GM21515 (cell line): ENCODE measurements at regions not wholly inside any gene's neighbourhood (a gene's known extent, or its start where the extent isn't known, plus 50 kb on each side); places are given as distances from the start of the nearest gene placed in this dataset.

Experiments
- ATAC-seq: cut with Tn5 transposase; IDR thresholded peaks from one replicate; pipeline ENCODE4 v1.9.1; 2021; ENCODE audit not compliant: unreplicated experiment

DNA sequence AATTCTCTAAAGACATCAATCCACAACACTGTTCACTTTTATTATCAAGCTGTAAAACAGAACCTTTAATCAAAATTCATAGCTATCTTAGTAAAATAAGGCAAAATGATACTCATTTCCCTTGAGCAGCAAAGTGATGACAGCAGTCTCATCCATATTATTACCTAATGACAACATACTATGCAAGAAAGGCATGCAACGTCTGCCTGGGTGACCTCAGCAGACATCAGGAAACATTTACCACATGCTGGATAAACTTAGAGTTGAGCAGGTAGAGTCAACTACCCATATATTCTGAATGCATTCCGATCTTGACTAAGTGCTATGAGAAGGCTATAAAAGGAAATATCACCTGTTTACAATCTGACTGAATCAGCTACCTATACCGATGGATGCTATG, 145.1 kb downstream of the SIPA1L2 start:
- no peak for ATAC-seq

- no peak for ATAC-seq
Measured at GRCh38 chr1:232483826-232484225, 146.1 kb downstream of the SIPA1L2 start.

GRCh38 chr1:232481091-232481490, 148.8 kb downstream of the SIPA1L2 start:
- no peak for ATAC-seq

DNA sequence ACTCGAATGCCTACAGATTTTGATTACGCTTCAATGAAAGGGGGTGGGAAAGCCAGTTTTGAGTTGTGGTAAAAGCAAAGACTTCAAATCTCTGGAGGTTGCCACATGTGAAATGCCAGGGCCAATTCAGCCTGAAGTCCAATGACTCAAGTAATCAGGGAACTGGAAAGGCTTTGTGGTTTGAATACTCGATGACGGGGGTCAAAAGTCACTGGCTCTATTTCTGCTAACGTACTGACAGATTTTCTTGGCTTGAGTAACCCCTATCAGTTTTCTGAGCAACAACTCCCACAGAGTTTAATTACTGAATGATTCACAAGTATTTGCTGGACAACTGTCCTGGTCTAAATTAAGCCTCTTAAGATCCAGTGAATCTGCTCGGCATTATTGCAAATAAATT, 152.2 kb downstream of the SIPA1L2 start:
- ATAC-seq = no peak

DNA sequence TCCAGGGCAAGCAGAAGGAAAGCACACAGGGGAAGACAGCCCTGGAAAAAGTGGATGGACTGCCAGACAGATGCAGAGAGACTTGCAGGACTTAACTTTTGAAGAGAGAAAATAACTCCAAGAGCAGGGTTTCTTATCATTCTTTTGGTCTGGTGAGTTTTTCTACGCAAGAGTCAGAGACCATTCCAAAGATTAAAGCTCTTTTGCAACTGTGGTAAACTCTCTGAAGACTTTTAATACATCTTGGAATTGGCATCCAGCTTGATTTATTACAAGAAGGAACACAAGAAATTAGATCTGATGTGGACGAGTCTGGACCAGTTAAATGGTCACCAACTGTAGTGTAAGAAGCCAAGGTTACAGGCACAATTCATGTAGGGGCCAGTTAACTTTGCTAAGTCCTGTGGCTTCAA, 153.4 kb downstream of the SIPA1L2 start:
- no peak for ATAC-seq

DNA sequence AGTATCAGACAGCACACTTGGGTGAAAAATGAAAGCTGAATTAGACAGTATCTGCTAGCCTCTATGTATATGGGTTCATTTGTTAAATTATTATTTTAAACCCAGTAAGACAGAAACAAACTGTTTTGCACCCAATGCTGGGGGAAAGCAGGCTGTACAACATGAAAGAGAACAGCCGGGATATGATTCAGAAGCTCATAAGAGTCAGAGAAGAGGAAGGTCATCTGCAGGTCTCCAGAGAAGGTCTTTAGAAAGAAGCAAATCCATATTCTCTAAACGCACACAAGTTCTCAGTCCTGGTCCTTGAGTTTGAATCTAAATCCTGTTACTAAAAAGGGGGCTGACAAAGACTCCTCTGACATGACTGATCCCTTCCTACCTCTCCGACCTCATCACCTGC, 155.1 kb downstream of the SIPA1L2 start:
- no peak for ATAC-seq

DNA sequence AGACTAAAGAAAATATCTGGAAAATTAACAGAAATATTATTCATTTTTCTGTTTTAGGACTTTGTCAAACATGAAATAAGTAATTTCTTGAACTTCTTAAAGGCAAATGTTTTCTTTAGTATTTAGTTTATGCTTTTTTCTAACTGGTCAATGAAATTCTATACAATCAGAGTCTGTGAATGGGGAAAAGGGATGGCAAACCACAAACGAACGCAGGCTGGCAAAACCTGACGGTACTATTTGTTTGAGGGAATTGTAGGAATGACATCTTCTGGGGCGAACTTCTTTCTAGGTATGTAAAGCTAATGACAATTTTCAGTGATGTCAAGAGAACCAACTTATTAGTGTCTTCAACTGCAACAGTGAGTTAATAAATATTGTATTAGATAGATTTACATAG, 156.0 kb downstream of the SIPA1L2 start:
- ATAC-seq = no peak

GRCh38 chr1:232473324-232473723, 156.6 kb downstream of the SIPA1L2 start:
- ATAC-seq = no peak

DNA sequence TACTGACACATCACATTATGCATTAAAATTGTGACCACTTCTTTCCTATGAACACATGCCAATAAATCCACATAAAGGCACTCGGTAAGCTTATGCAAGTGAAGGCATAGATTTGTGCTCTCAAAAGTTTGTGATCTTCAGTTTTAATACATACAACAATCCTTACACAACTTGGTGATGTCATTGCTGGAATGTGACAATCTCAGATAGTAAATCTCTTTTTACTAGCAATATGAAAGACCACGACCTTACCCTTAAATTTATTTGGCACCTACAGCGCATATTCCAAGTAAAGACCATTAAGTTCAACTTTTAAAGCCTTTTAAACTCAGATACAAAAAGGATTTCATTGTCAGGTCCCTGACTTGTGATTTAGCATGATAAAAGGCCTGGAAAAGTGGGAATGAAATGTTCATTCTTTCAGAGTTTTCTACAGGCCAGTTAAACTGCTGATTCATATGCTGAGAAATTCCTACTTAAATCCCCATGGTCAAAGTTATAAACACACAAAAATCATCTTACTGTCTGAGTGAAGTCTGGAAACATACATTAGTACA, 157.4 kb downstream of the SIPA1L2 start:
- ATAC-seq = no peak

DNA sequence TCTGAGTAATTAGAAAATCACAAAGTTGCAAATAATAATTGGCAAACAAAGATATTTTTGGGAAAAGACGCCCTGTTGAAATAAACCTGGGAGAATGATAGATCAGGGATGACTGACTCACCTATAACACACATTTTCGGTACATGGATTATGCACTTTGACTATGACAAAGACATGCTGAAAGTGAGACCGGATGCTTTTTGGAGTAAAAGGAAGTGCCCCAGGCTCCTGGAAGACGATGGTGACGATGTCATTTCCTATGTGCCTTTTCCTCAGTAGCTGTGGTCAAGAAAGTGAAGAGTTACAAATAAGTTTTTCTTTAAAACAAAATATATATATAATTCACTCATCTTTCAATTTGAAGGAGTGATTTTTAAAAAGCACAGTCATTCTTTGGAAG, 158.7 kb downstream of the SIPA1L2 start:
- ATAC-seq = no peak

GRCh38 chr1:232470711-232471110, 159.2 kb downstream of the SIPA1L2 start:
- no peak for ATAC-seq

DNA sequence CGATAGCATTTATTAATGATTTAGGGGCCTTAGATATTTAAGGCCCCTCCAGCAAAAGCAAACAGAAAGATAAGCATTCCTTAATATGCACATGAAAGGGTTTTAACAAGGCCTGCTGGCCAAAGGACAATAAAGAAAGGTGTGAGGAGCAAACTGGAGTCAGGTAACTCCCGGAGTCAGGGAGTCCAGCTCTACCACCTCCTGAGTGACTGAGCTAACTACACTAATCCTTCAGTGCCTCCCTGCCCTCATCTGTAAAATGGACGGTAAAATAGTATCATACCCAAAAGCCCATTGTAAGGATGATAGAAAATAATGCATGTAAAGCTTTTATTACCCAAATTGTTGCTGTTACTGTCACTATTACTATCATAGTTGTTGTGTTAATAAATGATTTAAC, 161.7 kb downstream of the SIPA1L2 start:
- no peak for ATAC-seq

GRCh38 chr1:232467073-232467760, 162.7 kb downstream of the SIPA1L2 start:
- no peak for ATAC-seq

GRCh38 chr1:232464325-232464724, 165.6 kb downstream of the SIPA1L2 start:
- ATAC-seq = no peak

- ATAC-seq = no peak
Measured at GRCh38 chr1:232463225-232463624, 166.7 kb downstream of the SIPA1L2 start.

- no peak for ATAC-seq
Measured at GRCh38 chr1:232462213-232462612, 167.7 kb downstream of the SIPA1L2 start.

DNA sequence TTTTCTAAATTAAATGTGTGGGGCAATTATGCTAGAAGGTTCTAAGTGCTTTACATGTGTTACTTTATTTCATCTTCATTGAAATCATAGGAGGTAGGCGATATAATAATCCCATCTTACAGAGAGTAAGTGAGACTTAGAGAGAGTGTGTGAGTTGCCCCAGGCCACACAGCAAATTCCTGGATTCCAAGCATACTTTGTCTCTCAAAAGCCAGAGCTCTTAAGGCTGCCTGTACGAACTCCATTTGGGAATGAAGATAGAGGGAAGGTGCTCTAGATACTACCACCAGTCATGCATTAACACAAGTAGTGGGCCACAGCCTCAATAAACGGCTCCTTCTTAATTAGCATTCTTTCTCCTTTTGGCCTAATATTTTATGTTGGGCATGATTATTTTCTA, 170.1 kb downstream of the SIPA1L2 start:
- no peak for ATAC-seq

GRCh38 chr1:232459087-232459486, 170.8 kb downstream of the SIPA1L2 start:
- no peak for ATAC-seq

DNA sequence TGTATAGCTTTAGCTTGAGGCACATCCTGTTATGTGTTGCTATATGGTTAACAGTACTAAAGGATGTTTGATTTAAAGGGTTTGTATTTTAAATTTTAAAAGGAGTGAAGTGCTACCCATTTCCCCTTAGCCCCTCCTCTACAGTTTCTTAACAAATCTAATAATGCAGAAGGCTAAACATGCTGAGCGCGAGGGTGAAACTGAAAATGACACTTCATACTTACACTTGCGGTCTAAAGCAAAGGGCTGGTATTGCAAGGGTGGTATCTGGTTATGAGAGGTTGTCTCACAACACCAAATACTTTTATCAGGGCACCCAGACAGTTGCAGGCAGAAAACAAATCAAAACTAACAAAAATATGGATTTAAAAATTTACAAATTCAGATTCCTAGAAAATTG, 172.3 kb downstream of the SIPA1L2 start:
- no peak for ATAC-seq

- ATAC-seq = no peak
Measured at GRCh38 chr1:232456714-232457113, 173.2 kb downstream of the SIPA1L2 start.

GRCh38 chr1:232454227-232454886, 175.6 kb downstream of the SIPA1L2 start:
- no peak for ATAC-seq

DNA sequence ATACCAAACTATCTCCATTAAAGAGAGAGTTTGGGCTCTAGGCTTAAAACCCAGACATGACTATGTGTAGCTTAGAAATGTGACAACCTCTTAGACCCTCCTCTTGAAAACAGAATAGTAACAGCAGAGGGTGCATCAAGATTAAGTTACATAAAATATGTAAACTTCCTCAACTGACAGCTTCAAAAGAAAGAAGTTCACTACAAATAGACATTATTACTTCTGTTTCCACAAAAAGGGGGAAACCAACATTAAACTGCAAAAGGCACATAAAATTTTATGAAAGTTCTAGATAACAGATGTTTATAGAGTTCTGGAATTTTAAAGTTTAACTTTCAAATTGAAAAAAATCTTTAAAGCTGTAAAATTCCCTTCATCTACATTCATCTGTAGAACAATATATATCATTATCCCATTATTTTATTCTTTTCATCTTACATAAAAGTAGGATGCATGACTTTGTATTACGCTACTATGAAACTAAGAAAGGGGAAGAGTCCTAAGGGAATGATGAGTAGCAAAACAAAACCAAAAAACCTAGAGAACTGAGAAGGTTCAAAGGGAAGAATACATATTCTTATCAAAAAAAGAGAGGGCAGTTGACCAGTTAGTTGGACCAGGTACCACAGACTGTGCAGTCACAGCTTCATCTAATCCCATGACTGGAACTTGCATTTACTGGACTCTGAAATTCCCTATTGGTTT, 177.0 kb downstream of the SIPA1L2 start:
- ATAC-seq = no peak
